Ishikawa (cell line): ENCODE measurements at regions not wholly inside any gene's neighbourhood (a gene's known extent, or its start where the extent isn't known, plus 50 kb on each side); places are given as distances from the start of the nearest gene placed in this dataset.

Experiments
- CEBPB ChIP-seq: IDR thresholded peaks from 2 replicates; pipeline ENCODE4 v1.6.1; 2012
- CREB1 ChIP-seq: IDR thresholded peaks from 2 replicates; pipeline ENCODE4 v1.6.1; 2012; ENCODE audit warnings: low read depth
- EGR1 ChIP-seq: IDR thresholded peaks from 2 replicates; pipeline ENCODE4 v1.6.1; 2012
- EP300 ChIP-seq: IDR thresholded peaks from 2 replicates; pipeline ENCODE4 v1.6.1; 2012; ENCODE audit warnings: borderline replicate concordance
- FOXM1 ChIP-seq: IDR thresholded peaks from 2 replicates; pipeline ENCODE4 v1.6.1; 2012; ENCODE audit warnings: low read depth, borderline replicate concordance
- MAX ChIP-seq: IDR thresholded peaks from 2 replicates; pipeline ENCODE4 v1.6.1; 2012
- NFIC ChIP-seq: IDR thresholded peaks from 2 replicates; pipeline ENCODE4 v1.6.1; 2012
- RAD21 ChIP-seq: IDR thresholded peaks from 2 replicates; pipeline ENCODE4 v1.6.1; 2012; ENCODE audit warnings: low read depth
- REST ChIP-seq: IDR thresholded peaks from 2 replicates; pipeline ENCODE4 v1.6.1; 2012; ENCODE audit warnings: low read depth, mild to moderate bottlenecking
- TAF1 ChIP-seq: IDR thresholded peaks from 2 replicates; pipeline ENCODE4 v1.6.1; 2012; ENCODE audit warnings: low read depth, mild to moderate bottlenecking
- TCF12 ChIP-seq: IDR thresholded peaks from 2 replicates; pipeline ENCODE4 v1.6.1; 2012; ENCODE audit warnings: low read depth
- TEAD4 ChIP-seq: IDR thresholded peaks from 2 replicates; pipeline ENCODE4 v1.6.1; 2012
- USF1 ChIP-seq: IDR thresholded peaks from 2 replicates; pipeline ENCODE4 v1.6.1; 2012
- YY1 ChIP-seq: IDR thresholded peaks from 2 replicates; pipeline ENCODE4 v1.6.1; 2012; ENCODE audit warnings: low read depth
- ZBTB7A ChIP-seq: IDR thresholded peaks from 2 replicates; pipeline ENCODE4 v1.6.1; 2012; ENCODE audit warnings: low read depth

GRCh38 chr7:142338633-142339501 is 81.0 kb upstream of the PRSS58 start:
- peak; percentile 89 for TF ChIP-seq NFIC
- peak; percentile 92 for TF ChIP-seq RAD21
- TF ChIP-seq TAF1: no peak

GRCh38 chr7:142337054-142338001 is 79.5 kb upstream of the PRSS58 start:
- TF ChIP-seq USF1 (no peak), MAX (no peak), EP300 (no peak), RAD21 (no peak), TAF1 (no peak), NFIC (no peak), EGR1 (no peak), TEAD4 (no peak), CREB1 (no peak), CEBPB (no peak), TCF12 (no peak), FOXM1 (no peak), ZBTB7A (no peak), YY1 (no peak), REST (no peak)

- TF ChIP-seq CEBPB: no peak
- TF ChIP-seq NFIC: no peak
- TF ChIP-seq YY1: no peak
- TF ChIP-seq MAX: no peak
- TF ChIP-seq FOXM1: no peak
- TF ChIP-seq USF1: no peak
- no peak for TF ChIP-seq CREB1
- no peak for TF ChIP-seq TEAD4
- no peak for TF ChIP-seq RAD21
- TF ChIP-seq ZBTB7A: no peak
- no peak for TF ChIP-seq REST
- TF ChIP-seq TAF1: no peak
These were observed 76.9 kb upstream of the PRSS58 start for GRCh38 chr7:142334806-142335205.

GRCh38 chr7:142334236-142334635 is 76.4 kb upstream of the PRSS58 start:
- TF ChIP-seq RAD21: no peak
- TF ChIP-seq CEBPB: no peak
- TF ChIP-seq YY1: no peak
- no peak for TF ChIP-seq USF1
- no peak for TF ChIP-seq ZBTB7A
- no peak for TF ChIP-seq NFIC
- TF ChIP-seq TEAD4: no peak
- TF ChIP-seq CREB1: no peak

- no peak for TF ChIP-seq CEBPB
- TF ChIP-seq TAF1: no peak
- no peak for TF ChIP-seq USF1
- TF ChIP-seq EP300: no peak
- no peak for TF ChIP-seq ZBTB7A
- TF ChIP-seq TEAD4: no peak
- TF ChIP-seq FOXM1: no peak
- TF ChIP-seq NFIC: no peak
- no peak for TF ChIP-seq TCF12
- no peak for TF ChIP-seq REST
- TF ChIP-seq YY1: no peak
- no peak for TF ChIP-seq MAX
- no peak for TF ChIP-seq CREB1
- TF ChIP-seq EGR1: no peak
- no peak for TF ChIP-seq RAD21
These were observed 74.6 kb upstream of the PRSS58 start for GRCh38 chr7:142332421-142332820.
